GM21825 (cell line): ENCODE measurements at regions not wholly inside any gene's neighbourhood (a gene's known extent, or its start where the extent isn't known, plus 50 kb on each side); places are given as distances from the start of the nearest gene placed in this dataset.

Source experiments
- ATAC-seq: cut with Tn5 transposase; IDR thresholded peaks from one replicate; pipeline ENCODE4 v1.9.1; 2021; ENCODE audit warnings: mild to moderate bottlenecking, moderate library complexity; ENCODE audit not compliant: unreplicated experiment

GRCh38 chr15:35654332-35654731 is 108.4 kb upstream of the DPH6 start:
- ATAC-seq = no peak

GRCh38 chr15:35657679-35658311 is 111.8 kb upstream of the DPH6 start:
- no peak for ATAC-seq

GRCh38 chr15:35663956-35664355 is 118.0 kb upstream of the DPH6 start:
- no peak for ATAC-seq

GRCh38 chr15:35665896-35666536 is 120.1 kb upstream of the DPH6 start:
- no peak for ATAC-seq

- no peak for ATAC-seq
Observed at GRCh38 chr15:35667908-35668307, 121.9 kb upstream of the DPH6 start.

- no peak for ATAC-seq
Observed at GRCh38 chr15:35669021-35669420, 123.1 kb upstream of the DPH6 start.

GRCh38 chr15:35669432-35670045 is 123.6 kb upstream of the DPH6 start:
- no peak for ATAC-seq

- ATAC-seq = no peak
Observed at GRCh38 chr15:35671197-35671596, 125.2 kb upstream of the DPH6 start.

- no peak for ATAC-seq
Observed at GRCh38 chr15:35671981-35672380, 126.0 kb upstream of the DPH6 start.

- ATAC-seq = peak; percentile 52
Observed at GRCh38 chr15:35673093-35673684, 127.2 kb upstream of the DPH6 start.

GRCh38 chr15:35674873-35675781 is 129.2 kb upstream of the DPH6 start:
- ATAC-seq = no peak

- ATAC-seq = no peak
Observed at GRCh38 chr15:35678774-35679173, 132.8 kb upstream of the DPH6 start.

- ATAC-seq = no peak
Observed at GRCh38 chr15:35679186-35679585, 133.2 kb upstream of the DPH6 start.

- ATAC-seq = no peak
Observed at GRCh38 chr15:35680951-35681350, 135.0 kb upstream of the DPH6 start.

- ATAC-seq = no peak
Observed at GRCh38 chr15:35686347-35686746, 140.4 kb upstream of the DPH6 start.

GRCh38 chr15:35689266-35689665 is 143.3 kb upstream of the DPH6 start:
- no peak for ATAC-seq

GRCh38 chr15:35690089-35690488 is 144.1 kb upstream of the DPH6 start:
- no peak for ATAC-seq

GRCh38 chr15:35690698-35691116 is 144.7 kb upstream of the DPH6 start:
- ATAC-seq = no peak

- no peak for ATAC-seq
Observed at GRCh38 chr15:35691173-35691761, 145.3 kb upstream of the DPH6 start.
